SK-N-MC (cell line): ENCODE measurements at regions not wholly inside any gene's neighbourhood (a gene's known extent, or its start where the extent isn't known, plus 50 kb on each side); places are given as distances from the start of the nearest gene placed in this dataset.

Experiments
- EZH2 ChIP-seq: fragments of 200-600 bp; sonication (generic); IDR thresholded peaks from one replicate; pipeline ENCODE4 v1.6.1; 2017; ENCODE audit warnings: antibody characterized with exemption
- POLR2AphosphoS5 ChIP-seq: IDR thresholded peaks from 2 replicates; pipeline ENCODE4 v1.6.1; 2012; ENCODE audit warnings: mild to moderate bottlenecking, low read depth, low read length, borderline replicate concordance

DNA sequence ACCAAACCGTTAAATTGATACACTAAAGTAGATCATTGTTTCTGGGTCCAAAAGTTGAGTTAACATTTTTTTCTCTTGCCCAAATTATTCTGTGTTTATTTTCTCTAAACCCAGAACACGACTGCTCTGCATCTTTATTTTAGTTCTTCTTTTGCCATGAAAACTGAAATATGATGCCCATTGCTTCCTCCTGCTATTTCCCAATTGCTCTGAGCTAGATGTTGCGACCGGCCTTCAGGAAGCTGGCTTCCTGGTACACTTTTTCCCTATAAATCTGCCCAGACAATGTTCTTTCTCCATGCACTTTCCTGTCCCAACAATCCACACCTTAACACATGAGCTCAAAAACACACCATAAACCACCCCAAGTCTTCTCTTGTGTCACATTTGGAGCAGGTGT is 501.4 kb downstream of the FBXO15 start:
- TF ChIP-seq POLR2AphosphoS5 = no peak
- TF ChIP-seq EZH2 = no peak
